ENCODE measurements at regions not wholly inside any gene's neighbourhood (a gene's known extent, or its start where the extent isn't known, plus 50 kb on each side); places are given as distances from the start of the nearest gene placed in this dataset.

DNA sequence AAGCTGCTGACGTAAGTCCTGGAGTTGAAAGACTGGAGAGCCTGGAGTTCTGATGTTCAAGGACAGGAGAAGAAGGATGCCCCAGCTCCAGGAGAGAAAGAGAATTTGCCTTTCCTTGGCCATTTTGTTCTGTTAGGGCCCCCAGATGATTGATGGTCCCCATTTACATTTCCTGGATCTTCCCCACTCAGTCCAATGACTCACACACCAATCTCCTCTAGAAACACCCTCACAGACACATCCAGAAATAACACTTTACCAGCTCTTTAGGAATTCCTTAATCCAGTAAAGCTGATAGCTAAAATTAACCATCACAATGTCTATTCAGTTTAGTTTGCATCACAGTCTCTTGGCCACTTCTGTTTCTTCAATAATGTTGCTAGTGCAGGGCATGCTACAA, 260.2 kb upstream of the IRAK1BP1 start:
- TF ChIP-seq, protein P1, sequence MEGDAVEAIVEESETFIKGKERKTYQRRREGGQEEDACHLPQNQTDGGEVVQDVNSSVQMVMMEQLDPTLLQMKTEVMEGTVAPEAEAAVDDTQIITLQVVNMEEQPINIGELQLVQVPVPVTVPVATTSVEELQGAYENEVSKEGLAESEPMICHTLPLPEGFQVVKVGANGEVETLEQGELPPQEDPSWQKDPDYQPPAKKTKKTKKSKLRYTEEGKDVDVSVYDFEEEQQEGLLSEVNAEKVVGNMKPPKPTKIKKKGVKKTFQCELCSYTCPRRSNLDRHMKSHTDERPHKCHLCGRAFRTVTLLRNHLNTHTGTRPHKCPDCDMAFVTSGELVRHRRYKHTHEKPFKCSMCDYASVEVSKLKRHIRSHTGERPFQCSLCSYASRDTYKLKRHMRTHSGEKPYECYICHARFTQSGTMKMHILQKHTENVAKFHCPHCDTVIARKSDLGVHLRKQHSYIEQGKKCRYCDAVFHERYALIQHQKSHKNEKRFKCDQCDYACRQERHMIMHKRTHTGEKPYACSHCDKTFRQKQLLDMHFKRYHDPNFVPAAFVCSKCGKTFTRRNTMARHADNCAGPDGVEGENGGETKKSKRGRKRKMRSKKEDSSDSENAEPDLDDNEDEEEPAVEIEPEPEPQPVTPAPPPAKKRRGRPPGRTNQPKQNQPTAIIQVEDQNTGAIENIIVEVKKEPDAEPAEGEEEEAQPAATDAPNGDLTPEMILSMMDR (conservative IDR thresholded peaks at IDR 0.05 in 1 of 2, IDR thresholded peaks at IDR 0.05 in 1 of 2; ENCODE audit: low read depth in 1 of 2, low read length in 2 of 2), result no peak
- TF ChIP-seq EZH2 (IDR thresholded peaks at IDR 0.05; ENCODE audit: low read length, missing control alignments), result no peak

All from fibroblast of lung (primary cell).